ENCODE measurements at regions not wholly inside any gene's neighbourhood (a gene's known extent, or its start where the extent isn't known, plus 50 kb on each side); places are given as distances from the start of the nearest gene placed in this dataset.
"Not testable (repeated sequence)": the region's sequence is repeated elsewhere in the genome, so short reads cannot be mapped to it uniquely, and the experiment has no call there.

GRCh38 chr12:18887368-18887767 is 149.4 kb downstream of the CAPZA3 start:
- Histone ChIP-seq H3K27me3 (no peaks in the 10 kb centered on the region), H3K4me3 (no peak overlapping the region)
- no peak for TF ChIP-seq POLR2A (IDR thresholded peaks at IDR 0.05)
- TF ChIP-seq POLR2AphosphoS5 (IDR thresholded peaks at IDR 0.05): no peak
- no peak for TF ChIP-seq CTCF (IDR thresholded peaks at IDR 0.05)

DNA sequence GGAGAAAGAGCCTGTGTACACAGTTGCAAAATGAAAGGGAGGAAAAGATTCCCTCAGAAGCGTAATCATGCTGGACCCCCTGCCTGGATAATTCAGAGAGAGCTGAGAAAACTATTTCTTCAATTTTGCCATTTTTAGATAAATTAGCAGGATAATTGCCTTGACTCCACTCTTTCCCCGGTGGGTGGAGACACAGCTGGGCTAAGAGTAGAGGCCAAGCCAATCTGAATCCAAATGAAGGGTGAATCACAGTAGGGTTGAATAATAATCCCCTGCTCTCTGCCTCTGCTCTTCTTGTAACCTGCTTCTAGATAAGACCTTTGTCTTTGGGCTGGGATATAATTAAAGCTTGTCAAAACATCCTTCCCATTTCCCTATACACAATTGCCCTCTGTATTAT is 150.1 kb downstream of the CAPZA3 start:
- DNase-seq (ENCODE audit: low spot score in 2 of 2): no peak
- Histone ChIP-seq H3K36me3 (no peaks in the 10 kb centered on the region), H3K27me3 (no peaks in the 10 kb centered on the region), H3K9me3 (peaks cover 0 to 9% of the 10 kb centered on the region in 2 donors), H3K4me3 (no peak overlapping the region), H3K4me1 (no peaks in the 10 kb centered on the region), H3K27ac (no peak overlapping the region)
- intact Hi-C loops (cut with DNase I; ENCODE audit: low total_unique reads): no loop called here
- TF ChIP-seq POLR2AphosphoS5 (IDR thresholded peaks at IDR 0.05) (no peak), CTCF (IDR thresholded peaks at IDR 0.05) (no peak), POLR2A (IDR thresholded peaks at IDR 0.05) (no peak)

More at GRCh38 chr12:18887368-18887767, 149.4 kb downstream of the CAPZA3 start:
- intact Hi-C loops (cut with DNase I; ENCODE audit: low total_unique reads): no loop called here
- no peaks in the 10 kb centered on the region for H3K36me3 ChIP-seq
- H3K9me3 ChIP-seq: peaks cover 0 to 9% of the 10 kb centered on the region in 2 donors
- H3K4me1 ChIP-seq: no peaks in the 10 kb centered on the region
- no peak overlapping the region for H3K27ac ChIP-seq
- DNase-seq (ENCODE audit: low spot score in 2 of 2): no peak

GRCh38 chr12:18890621-18891020 is 152.7 kb downstream of the CAPZA3 start:
- H3K4me1 ChIP-seq; DNase-seq (ENCODE audit: low spot score in 2 of 2); H3K36me3 ChIP-seq; H3K4me3 ChIP-seq; H3K27ac ChIP-seq; H3K9me3 ChIP-seq; H3K27me3 ChIP-seq; intact Hi-C loops (cut with DNase I; ENCODE audit: low total_unique reads): not testable (repeated sequence)

- no peaks in the 10 kb centered on the region for H3K36me3 ChIP-seq
- intact Hi-C loops (cut with DNase I; ENCODE audit: low total_unique reads): no loop called here
- H3K27me3 ChIP-seq: no peaks in the 10 kb centered on the region
- TF ChIP-seq POLR2A (IDR thresholded peaks at IDR 0.05) (no peak), POLR2AphosphoS5 (IDR thresholded peaks at IDR 0.05) (no peak), CTCF (IDR thresholded peaks at IDR 0.05) (no peak)
- peaks cover 0 to 9% of the 10 kb centered on the region in 2 donors for H3K9me3 ChIP-seq
- no peak overlapping the region for H3K4me3 ChIP-seq
- DNase-seq (ENCODE audit: low spot score in 2 of 2): no peak
- H3K27ac ChIP-seq: no peak overlapping the region
- H3K4me1 ChIP-seq: no peaks in the 10 kb centered on the region
Observed at GRCh38 chr12:18895540-18895939, 157.6 kb downstream of the CAPZA3 start.

GRCh38 chr12:18895946-18896345 is 158.0 kb downstream of the CAPZA3 start:
- H3K36me3 ChIP-seq: no peaks in the 10 kb centered on the region
- H3K4me3 ChIP-seq: no peak overlapping the region
- TF ChIP-seq CTCF (IDR thresholded peaks at IDR 0.05) (no peak), POLR2A (IDR thresholded peaks at IDR 0.05) (no peak), POLR2AphosphoS5 (IDR thresholded peaks at IDR 0.05) (no peak)
- no peak for DNase-seq (ENCODE audit: low spot score in 2 of 2)
- no peaks in the 10 kb centered on the region for H3K27me3 ChIP-seq
- no peak overlapping the region for H3K27ac ChIP-seq
- H3K4me1 ChIP-seq: no peaks in the 10 kb centered on the region
- intact Hi-C loops (cut with DNase I; ENCODE audit: low total_unique reads): no loop called here
- H3K9me3 ChIP-seq: peaks cover 0 to 9% of the 10 kb centered on the region in 2 donors

DNA sequence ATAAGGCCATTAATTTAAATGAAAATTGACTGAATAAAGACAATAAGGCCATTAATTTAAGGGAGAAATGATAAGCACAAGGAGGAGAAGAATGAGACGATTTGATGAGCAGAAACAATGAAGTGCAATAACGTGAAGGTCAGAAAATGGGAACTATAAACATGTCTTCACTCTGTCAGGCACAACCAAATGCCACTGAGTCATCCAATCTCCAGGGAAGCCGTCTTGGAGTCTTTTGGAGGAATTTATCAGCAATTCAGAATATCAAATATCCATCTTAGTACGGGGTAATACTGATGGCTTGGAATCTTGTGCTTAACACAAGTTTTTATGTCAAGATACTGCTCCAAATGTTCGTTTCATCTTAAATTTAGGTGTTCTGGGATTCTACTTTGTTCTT is 159.9 kb downstream of the CAPZA3 start:
- H3K36me3 ChIP-seq: no peaks in the 10 kb centered on the region
- no peaks in the 10 kb centered on the region for H3K9me3 ChIP-seq
- TF ChIP-seq POLR2A (IDR thresholded peaks at IDR 0.05) (no peak), POLR2AphosphoS5 (IDR thresholded peaks at IDR 0.05) (no peak)
- H3K27me3 ChIP-seq: no peaks in the 10 kb centered on the region
- no peak overlapping the region for H3K4me3 ChIP-seq
- H3K27ac ChIP-seq: no peak overlapping the region
- intact Hi-C loops (cut with DNase I; ENCODE audit: low total_unique reads): no loop called here
- H3K4me1 ChIP-seq: no peaks in the 10 kb centered on the region
- no peak for DNase-seq (ENCODE audit: low spot score in 2 of 2)
